Brain pericyte (primary cell): ENCODE measurements at regions not wholly inside any gene's neighbourhood (a gene's known extent, or its start where the extent isn't known, plus 50 kb on each side); places are given as distances from the start of the nearest gene placed in this dataset.

Experiments
- DNase-seq: peaks from one replicate; pipeline ENCODE4 v3.0.0-alpha.2; 2012; ENCODE audit warnings: low read depth, low spot score

- DNase-seq: no peak
These were observed 114.5 kb downstream of the RXFP2 start for GRCh38 chr13:31853643-31854326.

- no peak for DNase-seq
These were observed 120.2 kb downstream of the RXFP2 start for GRCh38 chr13:31859571-31859970.

- no peak for DNase-seq
These were observed 120.7 kb downstream of the RXFP2 start for GRCh38 chr13:31860002-31860401.

- DNase-seq: no peak
These were observed 123.5 kb downstream of the RXFP2 start for GRCh38 chr13:31862828-31863227.

- no peak for DNase-seq
These were observed 125.0 kb downstream of the RXFP2 start for GRCh38 chr13:31864307-31864706.

- no peak for DNase-seq
These were observed 126.8 kb downstream of the RXFP2 start for GRCh38 chr13:31866099-31866498.

GRCh38 chr13:31867709-31868108 lies 128.4 kb downstream of the RXFP2 start:
- DNase-seq: no peak

- DNase-seq: no peak
These were observed 130.3 kb downstream of the RXFP2 start for GRCh38 chr13:31869582-31869981.

GRCh38 chr13:31870511-31870910 lies 131.2 kb downstream of the RXFP2 start:
- no peak for DNase-seq

- no peak for DNase-seq
These were observed 133.8 kb downstream of the RXFP2 start for GRCh38 chr13:31873145-31873544.

- DNase-seq: no peak
These were observed 135.8 kb downstream of the RXFP2 start for GRCh38 chr13:31875134-31875533.

- DNase-seq: no peak
These were observed 138.7 kb downstream of the RXFP2 start for GRCh38 chr13:31878052-31878451.

- no peak for DNase-seq
These were observed 139.2 kb downstream of the RXFP2 start for GRCh38 chr13:31878495-31878894.

- no peak for DNase-seq
These were observed 139.6 kb downstream of the RXFP2 start for GRCh38 chr13:31878955-31879354.

GRCh38 chr13:31880851-31881494 lies 141.6 kb downstream of the RXFP2 start:
- no peak for DNase-seq

GRCh38 chr13:31881495-31881882 lies 142.2 kb downstream of the RXFP2 start:
- no peak for DNase-seq

- DNase-seq: no peak
These were observed 143.5 kb downstream of the RXFP2 start for GRCh38 chr13:31882794-31883193.

GRCh38 chr13:31884556-31884955 lies 145.2 kb downstream of the RXFP2 start:
- DNase-seq: no peak

- DNase-seq: no peak
These were observed 145.6 kb upstream of the FRY start for GRCh38 chr13:31885994-31886393.

GRCh38 chr13:31887286-31887685 lies 144.3 kb upstream of the FRY start:
- no peak for DNase-seq

- no peak for DNase-seq
These were observed 140.6 kb upstream of the FRY start for GRCh38 chr13:31890946-31891345.

- DNase-seq: no peak
These were observed 140.1 kb upstream of the FRY start for GRCh38 chr13:31891472-31891871.

- no peak for DNase-seq
These were observed 136.6 kb upstream of the FRY start for GRCh38 chr13:31894931-31895330.

- no peak for DNase-seq
These were observed 135.9 kb upstream of the FRY start for GRCh38 chr13:31895691-31896090.
